GM19238 (cell line): ENCODE measurements at regions not wholly inside any gene's neighbourhood (a gene's known extent, or its start where the extent isn't known, plus 50 kb on each side); places are given as distances from the start of the nearest gene placed in this dataset.

Source experiments
- DNase-seq: peaks from one replicate; pipeline ENCODE4 v3.0.0; 2011; ENCODE audit warnings: low spot score; ENCODE audit not compliant: insufficient read length

DNA sequence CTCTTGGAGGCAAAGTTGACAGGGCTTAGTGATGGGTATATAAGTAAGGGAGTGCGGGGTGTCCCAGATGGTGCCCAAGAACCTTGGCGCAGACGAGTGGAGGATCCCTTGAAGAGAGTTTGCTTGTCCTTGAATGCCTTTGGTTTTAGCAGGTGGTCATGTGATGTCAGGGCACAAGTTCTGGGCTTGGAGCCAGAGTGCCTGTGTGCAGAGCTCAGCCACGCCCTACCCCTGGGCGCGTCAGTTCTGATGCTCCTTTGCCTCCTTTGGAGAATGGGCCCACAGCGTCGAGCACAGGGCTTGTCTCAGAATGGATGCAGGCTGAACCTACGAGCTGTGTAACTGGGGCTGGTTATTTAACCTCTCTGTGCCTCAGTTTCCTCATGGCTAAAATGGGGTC lies 412.2 kb upstream of the EEF2KMT start:
- no peak for DNase-seq

GRCh38 chr16:5509336-5509735 lies 411.7 kb upstream of the EEF2KMT start:
- DNase-seq, result no peak

DNA sequence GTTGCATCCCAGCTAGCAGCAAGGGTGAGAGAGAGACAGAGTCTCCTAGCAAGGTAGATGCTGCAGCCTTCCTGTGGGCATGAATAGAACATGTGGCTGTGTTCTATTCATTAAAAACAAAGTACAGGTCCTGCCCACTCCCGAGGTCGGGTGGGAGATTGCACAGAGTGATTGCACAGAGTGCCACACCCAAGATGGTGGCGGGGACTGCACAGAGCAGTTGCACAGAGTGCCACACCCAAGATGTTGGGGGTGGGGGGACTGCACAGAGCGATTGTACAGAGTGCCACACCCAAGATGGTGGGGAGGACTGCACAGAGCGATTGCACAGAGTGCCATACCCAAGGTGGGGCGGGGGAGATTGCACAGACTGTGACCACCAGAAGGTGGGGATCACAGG lies 410.8 kb upstream of the EEF2KMT start:
- no peak for DNase-seq

- no peak for DNase-seq
Observed at GRCh38 chr16:5506021-5506420, 408.4 kb upstream of the EEF2KMT start.

DNA sequence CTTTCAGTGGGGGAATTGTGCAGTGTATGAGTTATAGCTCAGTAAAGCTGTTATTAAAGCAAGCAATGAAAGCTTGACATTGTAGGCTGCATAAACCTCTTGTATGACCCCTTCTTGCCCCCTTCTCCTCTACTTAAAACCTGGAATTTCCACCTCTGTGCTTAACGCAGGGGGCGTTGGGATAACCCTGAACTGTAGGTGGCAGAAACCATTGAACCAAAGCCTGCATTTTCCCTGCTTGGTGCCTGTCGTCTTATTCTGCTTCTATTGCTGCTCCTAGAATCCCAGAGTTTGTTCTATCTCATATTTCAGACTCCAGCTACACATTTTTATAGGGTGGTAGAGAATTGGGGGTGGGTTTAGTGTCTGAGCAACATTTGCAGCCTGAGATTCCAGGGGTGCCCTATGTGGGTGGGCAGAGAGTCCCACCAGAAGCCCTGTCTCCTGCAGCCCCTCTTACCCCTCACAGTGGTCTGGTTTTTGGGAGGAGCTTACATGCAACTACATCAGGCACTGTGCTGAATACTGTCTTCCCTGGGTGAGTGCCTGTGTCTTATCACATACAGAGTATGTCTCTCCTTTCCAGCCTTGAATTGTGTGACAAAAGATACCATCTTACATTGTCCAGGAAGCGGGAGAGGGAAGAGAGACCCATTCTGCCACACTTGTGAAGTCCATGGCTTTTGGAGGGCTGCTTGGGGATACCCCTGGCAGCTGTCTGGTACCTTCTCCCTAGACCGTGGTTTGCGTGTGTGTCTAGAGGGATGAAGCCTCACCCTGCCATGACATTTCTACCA lies 407.7 kb upstream of the EEF2KMT start:
- no peak for DNase-seq

- DNase-seq, result no peak
Observed at GRCh38 chr16:5504064-5504781, 406.6 kb upstream of the EEF2KMT start.

DNA sequence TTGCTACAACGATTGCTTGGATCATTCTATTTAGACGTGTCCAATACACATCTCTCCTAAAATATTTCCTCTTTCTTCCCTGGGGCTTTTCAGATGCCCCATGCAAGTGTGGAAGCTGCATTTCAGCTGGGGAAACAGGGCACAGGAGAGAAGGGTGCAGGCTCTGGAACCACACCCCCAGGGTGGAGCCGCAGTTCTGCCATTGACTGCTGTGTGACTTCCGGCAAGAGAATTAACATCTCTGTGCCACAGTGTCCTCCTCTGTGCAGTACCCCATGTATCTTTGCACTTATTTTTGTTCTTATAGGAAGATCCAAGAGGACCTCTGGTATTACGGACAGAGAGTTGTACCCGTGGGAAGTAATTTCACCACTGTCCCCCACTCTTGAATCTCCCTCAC lies 405.3 kb upstream of the EEF2KMT start:
- no peak for DNase-seq

- no peak for DNase-seq
Observed at GRCh38 chr16:5502467-5502869, 404.9 kb upstream of the EEF2KMT start.

GRCh38 chr16:5500526-5500925 lies 402.9 kb upstream of the EEF2KMT start:
- no peak for DNase-seq

GRCh38 chr16:5498562-5498961 lies 401.0 kb upstream of the EEF2KMT start:
- DNase-seq, result no peak

DNA sequence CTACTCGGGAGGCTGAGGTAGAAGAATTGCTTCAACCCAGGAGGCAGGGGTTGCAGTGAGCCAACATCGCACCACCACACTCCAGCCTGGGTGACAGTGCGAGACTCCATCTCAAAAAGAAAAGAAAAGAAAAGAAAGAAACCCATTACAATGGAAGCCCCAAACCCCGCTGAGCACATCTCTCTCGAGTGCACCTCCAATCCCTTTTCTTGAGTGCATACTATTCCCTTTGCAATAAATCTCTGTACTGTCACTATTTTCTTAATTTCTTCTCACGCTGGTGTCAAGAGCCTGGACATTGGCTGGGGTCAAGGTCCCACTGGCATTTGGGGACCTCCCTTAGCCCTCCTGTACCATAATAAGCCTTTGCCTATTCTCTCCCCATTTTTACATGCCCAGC lies 398.4 kb upstream of the EEF2KMT start:
- DNase-seq, result no peak

- DNase-seq, result peak; percentile 13
Observed at GRCh38 chr16:5490499-5490898, 392.9 kb upstream of the EEF2KMT start.

GRCh38 chr16:5488581-5488980 lies 391.0 kb upstream of the EEF2KMT start:
- DNase-seq, result no peak

DNA sequence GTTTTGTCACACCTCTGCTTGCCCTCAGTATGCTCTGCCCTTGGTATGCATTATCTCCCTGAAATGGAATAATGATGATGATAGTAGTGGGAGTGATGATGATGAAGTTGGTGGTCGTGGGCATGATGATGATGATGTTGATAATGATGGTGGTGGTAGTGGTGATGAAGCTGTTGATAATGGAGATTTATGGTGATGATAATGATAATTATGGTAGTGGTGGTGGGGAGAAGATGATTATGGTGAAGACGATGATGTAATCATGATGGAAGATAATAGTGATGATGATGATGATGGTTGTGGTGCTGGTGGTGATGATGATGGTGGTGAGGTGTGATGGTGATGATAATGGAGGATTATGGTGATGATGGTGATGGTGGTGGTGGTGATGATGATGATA lies 390.1 kb upstream of the EEF2KMT start:
- no peak for DNase-seq

- DNase-seq, result no peak
Observed at GRCh38 chr16:5482256-5482655, 384.7 kb upstream of the EEF2KMT start.

DNA sequence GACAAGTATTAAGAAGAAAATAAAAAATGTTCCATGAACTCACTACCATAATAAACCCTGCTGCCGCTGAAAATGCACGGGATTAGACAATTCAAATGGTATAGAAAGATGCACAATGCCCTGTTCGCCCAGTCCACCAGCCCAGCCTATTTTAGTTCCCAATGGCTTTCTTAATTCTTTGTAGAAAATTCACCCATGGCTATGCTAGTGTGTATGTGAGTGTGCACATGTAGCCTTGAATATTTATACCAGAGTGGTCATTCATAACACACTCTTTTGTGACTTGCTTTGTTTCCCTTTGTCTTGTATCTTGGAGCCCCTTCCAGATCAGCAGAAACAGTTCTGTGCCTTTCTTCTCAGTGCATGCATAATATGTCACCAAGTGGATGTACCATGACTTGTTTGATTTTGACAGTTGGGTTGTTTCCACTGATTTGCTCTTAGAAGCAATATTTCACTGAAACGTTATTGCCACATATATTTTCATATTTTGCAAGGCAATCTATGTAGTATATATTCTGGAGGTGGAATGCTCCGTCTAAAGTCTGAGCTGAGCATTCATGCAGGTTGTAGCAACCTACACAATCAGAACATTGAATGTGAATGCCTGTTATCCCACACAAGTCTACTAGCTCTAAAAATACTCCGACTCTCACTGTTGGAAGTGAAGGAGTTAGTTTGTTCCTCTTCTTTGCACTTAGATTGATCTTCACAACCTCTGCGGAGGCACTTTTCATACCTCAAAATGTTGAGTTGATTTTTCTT lies 383.0 kb upstream of the EEF2KMT start:
- DNase-seq, result no peak

DNA sequence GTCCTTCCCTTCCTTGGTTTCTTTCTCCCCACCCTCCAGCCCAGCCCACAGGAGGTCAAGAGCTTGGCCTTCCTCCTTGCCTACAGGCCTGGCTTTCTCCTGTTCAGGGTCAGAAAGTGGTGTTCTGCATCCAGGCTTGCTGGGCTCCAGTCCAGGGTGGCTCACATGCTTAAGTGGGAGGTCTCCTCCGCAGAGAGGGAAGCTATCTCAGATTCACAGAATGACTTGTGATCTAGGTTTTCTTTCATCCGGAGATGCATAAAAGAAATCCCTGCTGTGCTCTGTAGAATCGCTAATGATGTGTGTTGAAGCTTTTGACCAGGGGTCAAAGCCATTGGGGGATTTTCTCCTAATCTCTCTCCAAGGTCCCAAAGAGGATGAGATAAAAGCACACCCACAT lies 382.3 kb upstream of the EEF2KMT start:
- no peak for DNase-seq

DNA sequence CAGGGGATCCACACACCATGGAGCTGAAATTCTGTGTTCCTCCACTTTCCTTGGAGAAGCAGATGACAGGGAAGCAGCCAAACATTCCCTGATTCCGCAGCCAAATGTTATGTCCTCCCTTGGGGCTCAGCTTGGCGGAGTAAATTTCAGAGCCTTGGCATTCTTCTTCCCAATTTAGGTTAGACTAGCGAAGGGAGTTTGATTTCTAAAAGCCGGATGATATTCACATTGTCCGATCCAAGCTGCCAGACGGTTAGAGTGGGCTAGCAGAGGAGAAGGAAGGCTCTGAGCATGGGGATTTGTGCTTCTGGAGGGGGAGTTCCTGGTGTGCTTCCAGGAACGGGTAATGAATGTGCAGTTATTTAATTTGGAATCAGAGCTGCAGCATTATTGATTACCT lies 380.4 kb upstream of the EEF2KMT start:
- no peak for DNase-seq

DNA sequence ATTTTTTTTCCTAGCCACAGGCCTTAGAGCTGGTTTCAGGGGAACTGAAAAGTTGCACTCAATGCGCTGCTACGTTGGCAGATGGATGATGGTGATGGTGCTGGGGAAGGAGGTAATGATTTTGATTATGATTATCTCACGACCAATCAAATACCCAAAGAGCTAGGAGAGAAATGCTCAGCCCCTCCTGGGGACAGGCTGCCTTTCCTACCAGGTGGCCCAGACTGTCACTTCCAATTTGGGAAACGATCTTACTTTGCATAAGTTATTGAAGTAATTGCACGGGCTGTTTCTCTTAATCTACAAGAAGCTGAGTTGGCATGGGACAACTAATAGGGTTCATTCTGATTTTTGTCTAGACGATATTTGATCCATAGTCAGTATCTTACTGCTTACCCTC lies 379.7 kb upstream of the EEF2KMT start:
- DNase-seq, result no peak

DNA sequence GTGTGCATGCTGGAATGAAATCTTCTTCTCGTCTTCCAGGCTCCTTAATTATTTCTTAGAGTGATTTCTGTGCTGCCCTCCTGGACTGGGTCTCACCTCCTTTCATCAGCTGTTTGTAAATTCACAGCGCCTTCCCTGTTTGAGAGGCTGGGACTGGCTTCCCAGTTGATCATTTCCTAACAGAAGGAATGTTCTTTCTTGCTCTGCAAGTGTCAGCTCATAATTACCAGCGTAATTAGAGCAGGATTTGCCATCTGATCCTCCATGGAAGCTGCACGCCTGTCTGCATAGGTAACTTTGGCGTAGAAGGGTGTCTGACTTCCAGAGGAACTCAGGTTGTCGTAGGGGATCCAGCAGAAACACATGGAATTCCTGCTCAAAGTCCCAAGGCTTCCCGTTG lies 375.0 kb upstream of the EEF2KMT start:
- no peak for DNase-seq

DNA sequence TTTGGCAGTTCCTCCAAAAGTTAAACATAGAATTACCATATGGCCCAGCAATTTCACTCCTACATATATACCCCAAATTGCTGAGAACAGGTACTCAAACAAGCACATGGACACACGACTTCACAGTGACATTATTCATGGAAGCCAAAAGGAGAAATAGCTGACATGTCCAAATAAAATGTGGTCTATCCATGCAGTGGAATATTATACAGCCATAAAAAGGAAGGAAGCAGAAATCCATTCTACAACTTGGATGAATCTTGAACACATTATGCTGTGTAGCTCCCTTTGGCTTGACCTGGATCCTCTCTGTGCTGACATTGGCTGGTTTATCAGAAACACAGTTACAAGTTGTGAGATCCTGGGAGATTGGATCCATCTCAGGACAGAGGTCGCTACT lies 370.9 kb upstream of the EEF2KMT start:
- DNase-seq, result no peak

DNA sequence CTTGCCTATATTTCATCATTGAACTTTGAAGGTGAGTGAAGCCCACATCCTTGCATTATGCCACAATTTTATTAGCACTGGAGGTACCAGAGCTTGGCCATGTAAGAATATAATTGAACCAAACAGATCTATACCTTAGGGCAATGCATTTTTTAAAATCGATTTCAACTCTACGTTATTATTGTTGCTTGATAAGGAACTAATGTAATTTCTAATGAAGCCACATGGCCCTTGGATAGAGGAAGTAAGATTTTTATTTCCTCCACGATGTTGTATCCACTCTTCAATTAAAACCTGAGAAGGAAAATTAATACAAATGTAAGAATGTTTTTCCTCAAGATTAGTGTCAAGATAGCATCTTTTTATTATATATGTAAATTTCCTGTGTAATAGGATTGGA lies 370.0 kb upstream of the EEF2KMT start:
- DNase-seq, result no peak
